ENCODE measurements at regions not wholly inside any gene's neighbourhood (a gene's known extent, or its start where the extent isn't known, plus 50 kb on each side); places are given as distances from the start of the nearest gene placed in this dataset.

GRCh38 chr12:13390918-13391317 lies 194.4 kb downstream of the EMP1 start:
- Histone ChIP-seq H3K4me1 (peaks cover 0 to 22% (median 4%) of the 10 kb centered on the region in 3 donors), H3K27ac (peak overlapping the region in 3 of 4 donors; percentile 40 to 70 (median 60)), H3K36me3 (no peaks in the 10 kb centered on the region), H3K27me3 (no peaks in the 10 kb centered on the region), H3K9me3 (no peaks in the 10 kb centered on the region), H3K4me3 (no peak overlapping the region)
- TF ChIP-seq CTCF (IDR thresholded peaks at IDR 0.05) (no peak), POLR2AphosphoS5 (IDR thresholded peaks at IDR 0.05) (no peak), EP300 (IDR thresholded peaks at IDR 0.05) (no peak), POLR2A (IDR thresholded peaks at IDR 0.05) (no peak)
- no peak for ATAC-seq
- WGBS, 2 donors (ENCODE audit: low coverage in 1 of 2), result 44 to 65% methylated on average over 5 to 7 of the region's 7 CpGs

GRCh38 chr12:13390381-13390861 lies 193.9 kb downstream of the EMP1 start:
- Histone ChIP-seq H3K36me3 (no peaks in the 10 kb centered on the region), H3K27me3 (no peaks in the 10 kb centered on the region), H3K27ac (peak overlapping the region in 3 of 4 donors; percentile 40 to 70 (median 60)), H3K4me3 (no peak overlapping the region), H3K9me3 (no peaks in the 10 kb centered on the region), H3K4me1 (peaks cover 0 to 22% (median 4%) of the 10 kb centered on the region in 3 donors)
- WGBS, 2 donors (ENCODE audit: low coverage in 1 of 2), result 25 to 29% methylated on average over 5 of the region's 10 CpGs
- peak; percentile 94 for ATAC-seq
- TF ChIP-seq EP300 (IDR thresholded peaks at IDR 0.05), result no peak
- TF ChIP-seq POLR2A (IDR thresholded peaks at IDR 0.05), result no peak
- TF ChIP-seq CTCF (IDR thresholded peaks at IDR 0.05), result no peak
- peak; percentile 95 for TF ChIP-seq POLR2AphosphoS5 (IDR thresholded peaks at IDR 0.05)

- H3K27me3 ChIP-seq, result peaks cover 4% of the 10 kb centered on the region
- TF ChIP-seq POLR2A (IDR thresholded peaks at IDR 0.05), result no peak
- no peak for TF ChIP-seq POLR2AphosphoS5 (IDR thresholded peaks at IDR 0.05)
- no peak for TF ChIP-seq EP300 (IDR thresholded peaks at IDR 0.05)
- no peak for TF ChIP-seq CTCF (IDR thresholded peaks at IDR 0.05)
- no peak for ATAC-seq
- no peak overlapping the region for H3K27ac ChIP-seq
- WGBS, 2 donors (ENCODE audit: low coverage in 1 of 2), result 71 to 93% methylated on average over 4 to 5 of the region's 6 CpGs
- peaks cover 0 to 22% (median 4%) of the 10 kb centered on the region in 3 donors for H3K4me1 ChIP-seq
- no peak overlapping the region for H3K4me3 ChIP-seq
- no peaks in the 10 kb centered on the region for H3K9me3 ChIP-seq
- H3K36me3 ChIP-seq, result no peaks in the 10 kb centered on the region
Observed at GRCh38 chr12:13387101-13387500, 190.6 kb downstream of the EMP1 start.

GRCh38 chr12:13386323-13387039 lies 190.0 kb downstream of the EMP1 start:
- TF ChIP-seq EP300 (IDR thresholded peaks at IDR 0.05) (no peak), CTCF (IDR thresholded peaks at IDR 0.05) (no peak), POLR2A (IDR thresholded peaks at IDR 0.05) (no peak), POLR2AphosphoS5 (IDR thresholded peaks at IDR 0.05) (no peak)
- ATAC-seq, result no peak
- Histone ChIP-seq H3K36me3 (no peaks in the 10 kb centered on the region), H3K4me3 (no peak overlapping the region), H3K27me3 (peaks cover 4% of the 10 kb centered on the region), H3K4me1 (peaks cover 0 to 22% (median 4%) of the 10 kb centered on the region in 3 donors), H3K27ac (no peak overlapping the region), H3K9me3 (no peaks in the 10 kb centered on the region)
- WGBS, 2 donors (ENCODE audit: low coverage in 1 of 2), result 86% methylated on average over 1 to 3 of the region's 3 CpGs

GRCh38 chr12:13383379-13383778 lies 186.9 kb downstream of the EMP1 start:
- H3K4me1 ChIP-seq, result no peaks in the 10 kb centered on the region
- no peaks in the 10 kb centered on the region for H3K9me3 ChIP-seq
- no peak overlapping the region for H3K27ac ChIP-seq
- H3K27me3 ChIP-seq, result peaks cover 4% of the 10 kb centered on the region
- 67 to 86% methylated on average over 1 to 3 of the region's 3 CpGs for WGBS, 2 donors (ENCODE audit: low coverage in 1 of 2)
- ATAC-seq, result no peak
- no peaks in the 10 kb centered on the region for H3K36me3 ChIP-seq
- TF ChIP-seq EP300 (IDR thresholded peaks at IDR 0.05), result no peak
- TF ChIP-seq POLR2A (IDR thresholded peaks at IDR 0.05), result no peak
- H3K4me3 ChIP-seq, result no peak overlapping the region
